Naive B cell (primary cell): ENCODE measurements at regions not wholly inside any gene's neighbourhood (a gene's known extent, or its start where the extent isn't known, plus 50 kb on each side); places are given as distances from the start of the nearest gene placed in this dataset.

Experiments used
- ATAC-seq, 2 donors: fragments of 150-1000 bp; cut with Tn5 transposase; 2 replicates each; pipeline ENCODE4 v1.10.0; 2021; ENCODE audit warnings: low read depth in 2 of 2, mild to moderate bottlenecking in 2 of 2, moderate library complexity in 2 of 2
- DNase-seq: peaks from one replicate; pipeline ENCODE4 v3.0.0; 2022
- H3K27ac Mint-ChIP-seq, 6 donors: one replicate each; pipeline ENCODE4 v1.8.0; 2020 to 2022; ENCODE audit warnings: mild to moderate bottlenecking in 6 of 6, mixed read lengths in 6 of 6, moderate library complexity in 5 of 6, inconsistent platforms in 2 of 6
- H3K27me3 Mint-ChIP-seq, 3 donors: one replicate each; pipeline ENCODE4 v1.8.0; 2021 to 2022; ENCODE audit warnings: mixed read lengths in 3 of 3, mild to moderate bottlenecking in 1 of 3
- H3K36me3 Mint-ChIP-seq, 2 donors: one replicate each; pipeline ENCODE4 v1.8.0; 2020 to 2022; ENCODE audit warnings: mixed read lengths in 2 of 2, inconsistent platforms in 1 of 2, mild to moderate bottlenecking in 1 of 2
- H3K4me1 Mint-ChIP-seq, 3 donors: one replicate each; pipeline ENCODE4 v1.8.0; 2020 to 2022; ENCODE audit warnings: mixed read lengths in 3 of 3, inconsistent platforms in 1 of 3, mild to moderate bottlenecking in 1 of 3, moderate library complexity in 1 of 3
- H3K4me3 Mint-ChIP-seq, 8 donors: one replicate each; pipeline ENCODE4 v1.8.0; 2020 to 2022; ENCODE audit warnings: mild to moderate bottlenecking in 8 of 8, mixed read lengths in 8 of 8, moderate library complexity in 8 of 8, inconsistent platforms in 2 of 8
- H3K9me3 Mint-ChIP-seq, 7 donors: one replicate each; pipeline ENCODE4 v1.8.0; 2020 to 2022; ENCODE audit warnings: mixed read lengths in 7 of 7, mild to moderate bottlenecking in 5 of 7, inconsistent platforms in 2 of 7, moderate library complexity in 1 of 7

GRCh38 chr10:35906155-35906554 is 264.1 kb upstream of the FZD8 start:
- H3K9me3 Mint-ChIP-seq = peaks cover 0 to 6% (median 3%) of the 10 kb centered on the region in 7 donors
- H3K27ac Mint-ChIP-seq = no peak overlapping the region
- H3K4me3 Mint-ChIP-seq = no peak overlapping the region
- ATAC-seq (no peak), DNase-seq (no peak)
- H3K4me1 Mint-ChIP-seq = no peaks in the 10 kb centered on the region
- no peaks in the 10 kb centered on the region for H3K27me3 Mint-ChIP-seq
- H3K36me3 Mint-ChIP-seq = no peaks in the 10 kb centered on the region

GRCh38 chr10:35903021-35903420 is 260.9 kb upstream of the FZD8 start:
- Mint-ChIP-seq H3K9me3 (peaks cover 0 to 6% (median 5%) of the 10 kb centered on the region in 7 donors), H3K36me3 (no peaks in the 10 kb centered on the region), H3K27ac (no peak overlapping the region), H3K27me3 (no peaks in the 10 kb centered on the region), H3K4me1 (no peaks in the 10 kb centered on the region), H3K4me3 (no peak overlapping the region)
- no peak for ATAC-seq
- no peak for DNase-seq

DNA sequence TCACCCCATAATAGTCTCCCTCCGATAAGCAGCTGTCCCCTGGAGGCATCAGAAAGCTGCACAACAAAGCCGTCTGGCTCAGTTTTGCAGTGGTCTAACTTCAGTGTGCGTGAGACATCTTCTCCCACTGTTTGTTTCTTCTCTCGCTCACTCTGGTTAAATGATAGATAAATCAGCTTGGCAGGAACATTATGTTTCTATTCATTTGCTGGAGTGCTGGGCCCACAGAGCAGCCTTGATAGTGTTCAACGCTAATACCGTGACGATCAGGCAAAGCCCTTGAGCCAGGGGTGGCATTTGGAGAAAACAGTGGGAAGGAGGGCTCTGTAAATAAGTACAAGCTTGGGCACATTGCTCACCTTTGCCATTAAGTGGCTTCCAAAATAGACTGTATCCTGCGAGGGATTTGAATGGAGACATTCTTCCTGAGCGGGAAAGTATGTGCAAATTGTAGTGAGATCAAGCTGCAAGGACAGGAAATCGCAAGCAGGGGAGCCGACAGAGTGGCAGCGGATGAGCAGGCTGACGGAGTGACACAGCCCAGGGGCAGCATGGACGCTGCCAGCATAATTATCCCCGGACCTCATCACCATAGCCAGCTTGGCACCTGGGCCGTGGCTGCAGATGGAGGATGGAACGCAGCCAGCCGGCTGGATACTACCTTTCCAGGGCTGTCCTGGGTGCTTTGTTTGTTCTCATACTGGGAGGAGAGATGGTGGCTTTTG is 256.8 kb upstream of the FZD8 start:
- DNase-seq (no peak), ATAC-seq (no peak)
- Mint-ChIP-seq H3K36me3 (no peaks in the 10 kb centered on the region), H3K4me3 (no peak overlapping the region), H3K9me3 (peaks cover 0 to 12% (median 7%) of the 10 kb centered on the region in 7 donors), H3K27me3 (no peaks in the 10 kb centered on the region), H3K27ac (no peak overlapping the region), H3K4me1 (no peaks in the 10 kb centered on the region)

DNA sequence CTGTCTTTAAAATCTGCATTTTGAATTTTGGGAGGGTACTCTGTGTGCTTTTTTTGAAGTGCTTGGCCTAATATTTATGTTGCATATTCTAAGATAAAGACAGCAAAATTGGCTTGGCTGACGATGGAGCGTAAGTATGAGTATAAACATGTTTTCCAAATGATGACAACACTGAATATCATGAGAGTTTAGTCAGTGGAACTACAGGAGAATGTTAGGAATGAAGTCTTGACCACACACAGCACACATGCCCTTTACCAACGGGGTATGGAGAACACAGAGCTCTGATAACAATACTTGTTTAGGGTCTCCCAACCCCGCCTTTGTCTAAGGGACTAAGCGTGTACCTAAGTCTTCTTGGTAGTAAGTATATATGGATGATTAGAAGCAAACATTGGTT is 253.9 kb upstream of the FZD8 start:
- DNase-seq (no peak), ATAC-seq (no peak)
- Mint-ChIP-seq H3K27ac (no peak overlapping the region), H3K9me3 (peaks cover 0 to 14% (median 7%) of the 10 kb centered on the region in 7 donors), H3K4me3 (no peak overlapping the region), H3K36me3 (no peaks in the 10 kb centered on the region), H3K4me1 (no peaks in the 10 kb centered on the region), H3K27me3 (no peaks in the 10 kb centered on the region)

- Mint-ChIP-seq H3K4me3 (no peak overlapping the region), H3K27ac (no peak overlapping the region), H3K27me3 (no peaks in the 10 kb centered on the region), H3K9me3 (peaks cover 0 to 14% (median 7%) of the 10 kb centered on the region in 7 donors), H3K36me3 (no peaks in the 10 kb centered on the region), H3K4me1 (no peaks in the 10 kb centered on the region)
- ATAC-seq (no peak), DNase-seq (no peak)
Observed at GRCh38 chr10:35895331-35895730, 253.2 kb upstream of the FZD8 start.

DNA sequence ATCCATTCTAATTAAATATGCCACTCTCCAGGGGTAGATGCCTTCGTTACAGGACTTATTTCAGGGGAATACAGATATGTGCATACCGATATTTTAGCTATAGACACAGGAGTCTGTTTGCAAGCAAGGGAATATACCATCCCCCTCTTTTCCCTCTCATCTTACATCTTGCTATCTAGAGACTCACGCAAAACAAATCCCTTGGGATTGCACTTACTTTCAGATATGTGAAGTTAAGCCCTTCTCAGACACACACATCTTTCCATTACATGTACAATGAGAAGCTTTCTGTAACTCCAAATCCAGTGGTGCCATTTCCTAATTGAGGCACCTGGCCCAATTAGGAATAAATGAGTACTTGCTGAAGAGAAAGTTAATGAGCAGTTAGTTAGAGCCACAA is 250.4 kb upstream of the FZD8 start:
- H3K27me3 Mint-ChIP-seq = peaks cover 0 to 14% (median 5%) of the 10 kb centered on the region in 3 donors
- no peaks in the 10 kb centered on the region for H3K36me3 Mint-ChIP-seq
- peaks cover 0 to 10% (median 8%) of the 10 kb centered on the region in 7 donors for H3K9me3 Mint-ChIP-seq
- DNase-seq = no peak
- no peak overlapping the region for H3K27ac Mint-ChIP-seq
- no peak for ATAC-seq
- H3K4me3 Mint-ChIP-seq = no peak overlapping the region
- no peaks in the 10 kb centered on the region for H3K4me1 Mint-ChIP-seq

DNA sequence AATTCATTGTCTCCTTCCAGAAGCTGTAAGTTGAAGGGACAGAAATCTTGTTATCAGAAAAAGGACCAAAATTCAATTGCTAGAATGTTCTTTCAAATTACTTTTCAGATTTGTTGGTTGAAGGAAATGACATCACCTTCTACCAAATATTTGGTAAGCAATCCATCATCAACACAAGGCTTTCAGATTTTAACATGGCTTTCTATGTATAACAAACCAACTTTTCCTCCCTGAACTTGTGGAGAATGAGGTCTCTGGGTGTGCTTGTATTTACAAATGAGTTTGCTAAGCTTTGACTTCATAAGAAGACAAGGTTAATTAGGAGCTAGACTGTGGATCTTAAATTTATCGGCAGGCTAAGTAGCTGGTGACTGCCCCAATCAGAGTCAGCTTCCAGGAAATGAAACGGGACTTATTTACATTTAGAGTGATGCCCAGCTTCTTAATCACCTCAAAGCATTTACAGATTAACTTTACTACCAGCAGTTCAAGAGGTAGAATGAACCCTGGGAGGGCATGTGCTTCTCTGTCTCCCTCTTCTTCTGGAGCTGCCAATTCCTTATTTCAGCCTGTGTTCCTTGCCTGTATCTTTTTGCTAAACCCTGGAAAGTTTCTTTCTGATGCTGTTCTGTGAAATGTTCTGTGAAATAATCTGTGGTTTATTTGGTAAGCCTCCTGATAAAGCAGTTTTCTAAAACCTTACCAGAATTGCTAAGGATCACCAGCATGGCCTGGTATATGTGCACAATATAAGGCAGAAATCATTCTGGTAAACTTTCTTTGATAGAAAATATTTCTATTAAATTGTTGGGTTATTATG is 248.8 kb upstream of the FZD8 start:
- H3K9me3 Mint-ChIP-seq = peaks cover 0 to 10% (median 8%) of the 10 kb centered on the region in 7 donors
- ATAC-seq = no peak
- no peaks in the 10 kb centered on the region for H3K36me3 Mint-ChIP-seq
- no peak for DNase-seq
- no peak overlapping the region for H3K4me3 Mint-ChIP-seq
- H3K27me3 Mint-ChIP-seq = peaks cover 0 to 15% (median 5%) of the 10 kb centered on the region in 3 donors
- no peak overlapping the region for H3K27ac Mint-ChIP-seq
- no peaks in the 10 kb centered on the region for H3K4me1 Mint-ChIP-seq

- H3K9me3 Mint-ChIP-seq = peaks cover 0 to 10% (median 8%) of the 10 kb centered on the region in 7 donors
- peaks cover 0 to 15% (median 5%) of the 10 kb centered on the region in 3 donors for H3K27me3 Mint-ChIP-seq
- no peaks in the 10 kb centered on the region for H3K36me3 Mint-ChIP-seq
- ATAC-seq (no peak), DNase-seq (no peak)
- H3K4me1 Mint-ChIP-seq = no peaks in the 10 kb centered on the region
- no peak overlapping the region for H3K4me3 Mint-ChIP-seq
- H3K27ac Mint-ChIP-seq = no peak overlapping the region
Observed at GRCh38 chr10:35889971-35890675, 248.0 kb upstream of the FZD8 start.

GRCh38 chr10:35889226-35889625 is 247.1 kb upstream of the FZD8 start:
- no peak for DNase-seq
- no peaks in the 10 kb centered on the region for H3K36me3 Mint-ChIP-seq
- no peaks in the 10 kb centered on the region for H3K4me1 Mint-ChIP-seq
- peaks cover 0 to 7% (median 5%) of the 10 kb centered on the region in 7 donors for H3K9me3 Mint-ChIP-seq
- no peak for ATAC-seq
- H3K4me3 Mint-ChIP-seq = no peak overlapping the region
- H3K27ac Mint-ChIP-seq = no peak overlapping the region
- peaks cover 0 to 15% (median 5%) of the 10 kb centered on the region in 3 donors for H3K27me3 Mint-ChIP-seq

GRCh38 chr10:35888400-35888799 is 246.3 kb upstream of the FZD8 start:
- DNase-seq (no peak), ATAC-seq (no peak)
- Mint-ChIP-seq H3K36me3 (no peaks in the 10 kb centered on the region), H3K27ac (no peak overlapping the region), H3K9me3 (peaks cover 0 to 3% (median 0%) of the 10 kb centered on the region in 7 donors), H3K27me3 (peaks cover 0 to 15% (median 5%) of the 10 kb centered on the region in 3 donors), H3K4me1 (no peaks in the 10 kb centered on the region), H3K4me3 (no peak overlapping the region)

DNA sequence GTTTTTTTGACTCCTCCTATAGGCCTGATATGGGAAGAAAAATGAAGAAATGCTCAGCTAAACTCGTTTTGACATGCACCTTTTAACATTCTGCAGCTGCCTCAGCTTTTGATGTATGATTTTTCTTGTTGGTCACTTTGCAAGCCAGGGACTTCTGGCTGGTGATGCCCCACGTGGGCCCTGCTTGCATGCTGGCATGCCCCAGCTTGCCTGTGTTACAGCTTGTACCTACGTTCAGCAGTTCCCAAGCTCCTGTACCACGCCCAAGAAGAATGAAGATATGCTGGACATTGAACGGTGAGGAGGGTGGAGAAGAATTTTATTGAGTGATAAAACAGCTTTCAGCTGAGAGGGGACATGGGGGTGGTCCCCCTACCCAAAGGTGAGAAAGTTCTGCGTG is 245.6 kb upstream of the FZD8 start:
- ATAC-seq (no peak), DNase-seq (no peak)
- H3K27me3 Mint-ChIP-seq = peaks cover 0 to 15% (median 5%) of the 10 kb centered on the region in 3 donors
- no peaks in the 10 kb centered on the region for H3K4me1 Mint-ChIP-seq
- no peak overlapping the region for H3K27ac Mint-ChIP-seq
- no peak overlapping the region for H3K4me3 Mint-ChIP-seq
- H3K9me3 Mint-ChIP-seq = peaks cover 0 to 3% (median 0%) of the 10 kb centered on the region in 7 donors
- H3K36me3 Mint-ChIP-seq = no peaks in the 10 kb centered on the region

GRCh38 chr10:35885076-35885475 is 243.0 kb upstream of the FZD8 start:
- Mint-ChIP-seq H3K27ac (no peak overlapping the region), H3K36me3 (no peaks in the 10 kb centered on the region), H3K4me3 (no peak overlapping the region), H3K4me1 (no peaks in the 10 kb centered on the region), H3K27me3 (peaks cover 0 to 15% (median 9%) of the 10 kb centered on the region in 3 donors), H3K9me3 (peaks cover 0 to 3% (median 0%) of the 10 kb centered on the region in 7 donors)
- ATAC-seq (no peak), DNase-seq (no peak)

GRCh38 chr10:35884657-35885071 is 242.6 kb upstream of the FZD8 start:
- no peak for DNase-seq
- Mint-ChIP-seq H3K36me3 (no peaks in the 10 kb centered on the region), H3K4me3 (no peak overlapping the region), H3K27ac (no peak overlapping the region), H3K4me1 (no peaks in the 10 kb centered on the region), H3K9me3 (peaks cover 0 to 3% (median 0%) of the 10 kb centered on the region in 7 donors), H3K27me3 (peaks cover 0 to 15% (median 9%) of the 10 kb centered on the region in 3 donors)
- no peak for ATAC-seq
